Right lobe of liver (tissue), 6 donors: ENCODE measurements at regions not wholly inside any gene's neighbourhood (a gene's known extent, or its start where the extent isn't known, plus 50 kb on each side); places are given as distances from the start of the nearest gene placed in this dataset.

ENCODE experiments used
- ATAC-seq, 4 donors: fragments of 200-7000 bp; cut with Tn5 transposase; one replicate each; pipeline ENCODE4 v1.9.1; 2020; ENCODE audit warnings: mild to moderate bottlenecking in 4 of 4, moderate library complexity in 4 of 4
- DNase-seq, 3 donors: peaks; one replicate each; pipeline ENCODE4 v3.0.0-alpha.2; 2020
- H3K27ac ChIP-seq, 3 donors: fragments of 200-600 bp; one replicate each; pipeline ENCODE4 v1.8.0; 2022
- H3K27me3 ChIP-seq, 2 donors: fragments of 200-600 bp; one replicate each; pipeline ENCODE4 v1.8.0; 2022
- H3K36me3 ChIP-seq, 4 donors: fragments of 200-600 bp; sonication (generic) in 1 of 4; one replicate each; pipeline versions ENCODE4 v1.5.1 to v1.8.0; 2017 to 2022; ENCODE audit warnings: control low read depth in 1 of 4
- H3K4me1 ChIP-seq, 4 donors: fragments of 200-600 bp; sonication (generic) in 1 of 4; one replicate each; pipeline versions ENCODE4 v1.5.1 to v1.8.0; 2017 to 2022; ENCODE audit warnings: control low read depth in 1 of 4
- H3K4me3 ChIP-seq, 3 donors: fragments of 200-600 bp; one replicate each; pipeline ENCODE4 v1.8.0; 2022
- H3K9me3 ChIP-seq, 4 donors: fragments of 200-600 bp; sonication (generic) in 1 of 4; one replicate each; pipeline versions ENCODE4 v1.5.1 to v1.8.0; 2017 to 2022; ENCODE audit warnings: control low read depth in 1 of 4
- CTCF ChIP-seq, 4 donors: fragments of 200-600 bp in 3 of 4; fragments of 450-650 bp in 1 of 4; IDR thresholded peaks; one replicate each; pipeline versions ENCODE4 v1.5.1 to v1.8.0; 2016 to 2022; ENCODE audit warnings: antibody characterized with exemption in 4 of 4, mild to moderate bottlenecking in 2 of 4
- POLR2A ChIP-seq: fragments of 450-650 bp; IDR thresholded peaks from one replicate; pipeline ENCODE4 v1.6.1; 2017; ENCODE audit warnings: antibody characterized with exemption, mild to moderate bottlenecking
- WGBS: methylation state at CpG from one replicate; pipeline ENCODE4 v1.1.6; 2018; ENCODE audit warnings: low coverage, low lambda C conversion rate; ENCODE audit not compliant: insufficient coverage; ENCODE audit errors: missing lambda C conversion rate; 5-methylcytosine and 5-hydroxymethylcytosine counted together
- intact Hi-C, 2 donors: fragments of 100-400 bp; cut with DNase I; formaldehyde crosslinking; loops; one replicate each; pipeline versions ENCODE4 v1.11.2 to v1.14.1; 2022
- donor health status: DM: no; HTN: yes; CAD: no.
- donor health status: DM: no; HTN: no; CAD: no.
- donor health status: DM: no; HTN: no; CAD: no.
- donor health status: DM: no; HTN: yes; CAD: no.
- donor health status: DM: no; HTN: yes; CAD: no.

GRCh38 chr7:124375391-124375790 lies 342.5 kb upstream of the TMEM229A start:
- Histone ChIP-seq H3K4me1 (no peaks in the 10 kb centered on the region), H3K36me3 (no peaks in the 10 kb centered on the region), H3K4me3 (no peak overlapping the region), H3K27me3 (no peaks in the 10 kb centered on the region), H3K27ac (no peak overlapping the region), H3K9me3 (no peaks in the 10 kb centered on the region)
- 70% methylated on average over 4 of the region's 4 CpGs for WGBS
- no peak for TF ChIP-seq CTCF (IDR thresholded peaks at IDR 0.05)
- TF ChIP-seq POLR2A, result no peak
- intact Hi-C loops, result no loop called here
- DNase-seq (no peak), ATAC-seq (no peak)

GRCh38 chr7:124369310-124369709 lies 336.4 kb upstream of the TMEM229A start:
- no peaks in the 10 kb centered on the region for H3K36me3 ChIP-seq
- DNase-seq (no peak), ATAC-seq (no peak)
- no peak overlapping the region for H3K27ac ChIP-seq
- 80% methylated on average over 1 of the region's 1 CpG for WGBS
- no peak for TF ChIP-seq CTCF (IDR thresholded peaks at IDR 0.05)
- intact Hi-C loops, result no loop called here
- H3K4me1 ChIP-seq, result no peaks in the 10 kb centered on the region
- H3K27me3 ChIP-seq, result no peaks in the 10 kb centered on the region
- H3K9me3 ChIP-seq, result no peaks in the 10 kb centered on the region
- H3K4me3 ChIP-seq, result no peak overlapping the region

GRCh38 chr7:124366118-124366517 lies 333.3 kb upstream of the TMEM229A start:
- no peaks in the 10 kb centered on the region for H3K9me3 ChIP-seq
- TF ChIP-seq CTCF (IDR thresholded peaks at IDR 0.05) (no peak), POLR2A (no peak)
- DNase-seq (no peak), ATAC-seq (no peak)
- no peak overlapping the region for H3K4me3 ChIP-seq
- WGBS, result 21% methylated on average over 1 of the region's 1 CpG
- H3K36me3 ChIP-seq, result no peaks in the 10 kb centered on the region
- no peak overlapping the region for H3K27ac ChIP-seq
- H3K27me3 ChIP-seq, result no peaks in the 10 kb centered on the region
- no peaks in the 10 kb centered on the region for H3K4me1 ChIP-seq
- intact Hi-C loops, result no loop called here

GRCh38 chr7:124364283-124364682 lies 331.4 kb upstream of the TMEM229A start:
- H3K27me3 ChIP-seq, result no peaks in the 10 kb centered on the region
- ATAC-seq (no peak), DNase-seq (no peak)
- no peaks in the 10 kb centered on the region for H3K36me3 ChIP-seq
- 35% methylated on average over 1 of the region's 1 CpG for WGBS
- TF ChIP-seq CTCF (IDR thresholded peaks at IDR 0.05), result no peak
- no peak for TF ChIP-seq POLR2A
- no peak overlapping the region for H3K27ac ChIP-seq
- no peaks in the 10 kb centered on the region for H3K9me3 ChIP-seq
- intact Hi-C loops, result no loop called here
- H3K4me3 ChIP-seq, result no peak overlapping the region
- no peaks in the 10 kb centered on the region for H3K4me1 ChIP-seq

- H3K4me1 ChIP-seq, result no peaks in the 10 kb centered on the region
- ATAC-seq (no peak), DNase-seq (no peak)
- no peak overlapping the region for H3K27ac ChIP-seq
- H3K4me3 ChIP-seq, result no peak overlapping the region
- no peaks in the 10 kb centered on the region for H3K27me3 ChIP-seq
- H3K9me3 ChIP-seq, result no peaks in the 10 kb centered on the region
- H3K36me3 ChIP-seq, result no peaks in the 10 kb centered on the region
- TF ChIP-seq POLR2A, result no peak
- intact Hi-C loops, result no loop called here
Observed at GRCh38 chr7:124354201-124354600, 321.3 kb upstream of the TMEM229A start.
